Omental fat pad (tissue), 3 donors: ENCODE measurements at regions not wholly inside any gene's neighbourhood (a gene's known extent, or its start where the extent isn't known, plus 50 kb on each side); places are given as distances from the start of the nearest gene placed in this dataset.

Experiments used
- ATAC-seq: fragments of 150-250 bp; one replicate; pipeline ENCODE4 v1.9.1; 2016; ENCODE audit warnings: mild to moderate bottlenecking, moderate library complexity; ENCODE audit not compliant: low FRiP score
- DNase-seq: peaks from one replicate; pipeline ENCODE4 v3.0.0-alpha.2; 2019; ENCODE audit warnings: low spot score
- TF ChIP-seq, protein P1 (sequence below), 3 donors: fragments of 450-650 bp; IDR thresholded peaks; one replicate each; pipeline ENCODE4 v1.5.1; 2016 to 2017; ENCODE audit warnings: antibody characterized with exemption in 3 of 3, mild to moderate bottlenecking in 3 of 3, moderate library complexity in 2 of 3

DNA sequence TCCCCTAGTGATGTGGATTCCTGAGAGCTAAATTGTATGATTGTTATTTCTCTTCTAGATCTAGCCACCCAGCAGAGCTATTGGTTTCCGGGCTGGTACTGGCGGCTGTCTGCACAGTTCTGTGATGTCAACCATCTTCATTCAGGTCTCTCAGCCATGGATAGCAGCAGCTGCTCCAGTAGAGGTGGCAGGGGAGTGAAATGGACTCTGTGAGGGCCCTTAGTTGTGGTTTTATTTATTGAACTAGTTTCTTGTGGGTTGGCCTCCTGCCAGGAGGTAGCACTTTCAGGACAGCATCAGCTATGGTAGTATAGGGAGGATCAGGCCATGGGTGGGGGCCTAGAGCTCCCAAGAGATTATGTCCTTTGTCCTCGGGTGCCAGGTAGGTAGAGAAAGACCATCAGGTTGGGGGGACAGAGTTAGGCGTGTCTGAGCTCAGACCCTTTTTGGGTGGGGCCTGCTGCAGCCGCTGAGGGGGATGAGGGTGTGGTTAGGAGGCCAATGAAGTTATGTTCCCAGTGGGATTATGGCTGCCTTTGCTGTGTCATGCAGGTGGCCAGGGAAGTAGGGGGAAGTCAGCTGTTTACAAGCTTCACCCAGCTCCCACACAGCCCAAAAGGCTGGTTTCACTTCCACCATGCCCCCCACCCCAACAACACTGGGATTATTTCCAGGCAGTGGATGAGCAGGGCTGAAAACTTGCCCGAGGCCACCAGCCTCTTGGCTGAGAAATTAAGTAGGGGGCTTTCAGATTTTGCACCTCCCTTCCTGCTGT is 55.1 kb upstream of the RGS4 start:
- ATAC-seq (no peak), DNase-seq (no peak)
- TF ChIP-seq, protein P1, sequence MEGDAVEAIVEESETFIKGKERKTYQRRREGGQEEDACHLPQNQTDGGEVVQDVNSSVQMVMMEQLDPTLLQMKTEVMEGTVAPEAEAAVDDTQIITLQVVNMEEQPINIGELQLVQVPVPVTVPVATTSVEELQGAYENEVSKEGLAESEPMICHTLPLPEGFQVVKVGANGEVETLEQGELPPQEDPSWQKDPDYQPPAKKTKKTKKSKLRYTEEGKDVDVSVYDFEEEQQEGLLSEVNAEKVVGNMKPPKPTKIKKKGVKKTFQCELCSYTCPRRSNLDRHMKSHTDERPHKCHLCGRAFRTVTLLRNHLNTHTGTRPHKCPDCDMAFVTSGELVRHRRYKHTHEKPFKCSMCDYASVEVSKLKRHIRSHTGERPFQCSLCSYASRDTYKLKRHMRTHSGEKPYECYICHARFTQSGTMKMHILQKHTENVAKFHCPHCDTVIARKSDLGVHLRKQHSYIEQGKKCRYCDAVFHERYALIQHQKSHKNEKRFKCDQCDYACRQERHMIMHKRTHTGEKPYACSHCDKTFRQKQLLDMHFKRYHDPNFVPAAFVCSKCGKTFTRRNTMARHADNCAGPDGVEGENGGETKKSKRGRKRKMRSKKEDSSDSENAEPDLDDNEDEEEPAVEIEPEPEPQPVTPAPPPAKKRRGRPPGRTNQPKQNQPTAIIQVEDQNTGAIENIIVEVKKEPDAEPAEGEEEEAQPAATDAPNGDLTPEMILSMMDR (IDR thresholded peaks at IDR 0.05) = no peak

DNA sequence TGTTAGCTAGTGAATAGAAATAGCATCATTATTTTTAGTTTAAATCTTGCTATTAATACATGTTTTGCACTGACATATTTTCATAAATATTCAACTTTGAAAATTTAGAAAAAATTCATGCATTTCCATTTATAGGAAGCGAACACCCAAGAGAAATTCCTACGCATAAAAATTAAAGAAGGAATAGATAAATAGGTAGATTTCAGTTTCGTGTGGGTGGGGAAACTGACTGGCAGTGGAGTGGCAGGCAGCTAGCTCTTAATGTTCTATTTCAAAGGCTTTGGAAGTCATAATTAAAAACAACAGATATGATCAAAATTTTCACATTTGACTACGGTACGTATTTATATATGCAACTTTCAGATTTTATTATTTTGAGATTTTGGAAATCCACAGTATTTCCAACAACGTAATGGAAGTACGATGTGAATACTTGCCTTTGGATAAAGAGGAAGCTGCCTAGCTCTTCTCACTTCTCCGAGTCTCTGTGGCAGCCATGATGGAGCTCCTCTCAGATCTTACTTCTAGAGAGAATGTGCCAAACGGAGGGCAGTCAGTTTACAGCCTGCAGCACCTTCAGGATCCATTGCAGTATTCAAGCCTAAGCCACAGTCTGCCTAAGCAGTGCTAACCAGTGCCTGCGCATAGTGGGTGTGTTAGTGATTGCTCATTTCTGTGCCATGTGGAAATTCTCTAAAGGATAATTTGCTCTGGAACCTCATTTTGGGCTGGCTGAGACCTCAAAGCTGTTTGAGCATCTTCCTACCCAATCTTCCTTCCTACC is 62.9 kb upstream of the RGS4 start:
- DNase-seq (no peak), ATAC-seq (no peak)
- TF ChIP-seq, protein P1 (IDR thresholded peaks at IDR 0.05) = no peak

DNA sequence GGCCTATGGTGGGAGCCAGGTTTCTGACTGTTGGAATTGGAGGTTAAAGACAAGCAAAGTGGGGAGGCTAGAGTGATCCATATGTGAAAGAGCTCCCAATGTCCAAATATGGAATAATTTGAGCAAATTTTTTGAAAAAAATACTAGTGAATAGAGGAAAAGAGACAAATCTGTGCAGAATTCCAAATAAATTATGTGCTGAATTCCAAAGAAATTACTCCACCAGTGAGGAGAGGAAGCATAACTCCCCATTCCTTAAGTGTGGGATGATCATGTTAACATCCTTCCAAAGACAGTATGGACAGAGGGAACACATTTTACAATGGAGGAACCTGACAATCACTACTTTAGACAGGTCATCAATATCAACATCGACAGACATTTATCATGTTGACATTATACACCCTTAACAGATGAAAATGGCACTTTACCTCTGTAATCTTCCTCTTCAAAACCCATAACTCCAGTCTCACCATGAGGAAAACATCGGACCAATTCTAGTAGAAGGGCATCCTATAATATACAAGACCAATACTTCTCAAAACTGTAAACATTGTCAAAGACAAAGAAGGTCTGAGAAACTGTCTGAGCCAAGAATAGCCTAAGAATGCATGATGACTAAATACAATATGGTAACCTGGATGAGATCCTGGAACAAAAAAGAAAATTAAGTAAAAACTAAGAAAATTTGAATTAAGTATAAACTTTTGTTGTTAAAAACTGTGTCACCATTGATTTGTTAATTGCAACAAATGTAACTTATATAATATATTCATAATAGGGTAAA is 71.5 kb upstream of the RGS4 start:
- no peak for DNase-seq
- no peak for ATAC-seq
- TF ChIP-seq, protein P1 (IDR thresholded peaks at IDR 0.05) = no peak

DNA sequence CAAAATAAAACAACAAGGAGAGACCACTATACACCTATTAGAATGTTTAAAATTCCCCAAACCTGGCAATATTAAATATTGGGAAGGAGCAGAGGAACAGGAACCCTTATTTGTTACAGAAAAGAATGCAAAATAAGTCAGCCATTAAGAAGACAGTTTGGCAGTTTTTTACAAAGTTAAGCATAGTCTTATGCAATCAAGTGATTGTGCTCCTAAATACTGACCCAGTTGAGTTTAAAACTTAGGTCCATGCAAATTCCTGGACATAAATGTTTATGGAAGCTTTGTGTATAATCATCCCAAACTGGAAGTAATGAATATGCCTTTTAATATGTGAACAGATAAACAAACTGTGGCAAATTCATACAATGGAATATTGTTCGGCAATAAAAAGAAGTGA is 72.9 kb upstream of the RGS4 start:
- ATAC-seq = no peak
- DNase-seq = no peak
- TF ChIP-seq, protein P1 (IDR thresholded peaks at IDR 0.05) = no peak

DNA sequence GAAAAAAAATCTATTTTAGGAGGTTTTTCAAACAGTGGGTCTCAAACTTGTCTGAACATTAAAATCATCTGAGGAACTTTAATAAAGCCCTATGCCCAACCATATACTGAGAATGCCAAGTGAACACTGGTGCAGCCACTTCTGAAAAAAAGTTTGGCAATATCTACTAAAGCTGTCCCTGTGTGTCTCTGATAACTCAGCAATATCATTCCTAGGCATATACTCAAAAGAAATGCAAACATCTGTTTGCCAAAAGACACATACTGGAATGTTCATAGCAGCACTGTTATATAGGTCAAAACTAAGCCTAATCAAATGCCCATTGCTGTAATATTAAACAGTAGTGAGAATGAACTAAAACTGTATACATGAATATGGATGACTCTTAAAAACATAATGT is 74.2 kb upstream of the RGS4 start:
- TF ChIP-seq, protein P1 (IDR thresholded peaks at IDR 0.05) = no peak
- ATAC-seq (no peak), DNase-seq (no peak)

DNA sequence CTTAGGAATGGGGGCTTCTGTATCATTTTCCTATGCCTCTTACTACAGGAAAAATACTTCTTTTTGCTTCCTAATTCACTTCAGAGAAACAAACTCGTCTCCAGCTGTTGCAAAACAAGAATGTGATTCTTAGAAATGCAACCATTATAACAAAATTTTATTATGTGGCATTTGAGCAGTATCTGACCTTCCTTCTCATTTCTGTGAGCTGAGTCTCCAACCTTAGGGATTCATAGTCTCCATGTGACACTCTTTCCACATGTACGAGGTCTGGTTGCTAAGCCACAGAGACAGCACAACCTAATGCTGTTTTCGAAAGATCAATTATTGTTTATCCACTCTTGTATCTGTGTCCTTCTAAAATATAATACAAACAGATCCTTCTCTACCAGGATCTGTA is 75.3 kb upstream of the RGS4 start:
- ATAC-seq (no peak), DNase-seq (no peak)
- TF ChIP-seq, protein P1 (IDR thresholded peaks at IDR 0.05) = no peak
